ENCODE measurements at regions not wholly inside any gene's neighbourhood (a gene's known extent, or its start where the extent isn't known, plus 50 kb on each side); places are given as distances from the start of the nearest gene placed in this dataset.

DNA sequence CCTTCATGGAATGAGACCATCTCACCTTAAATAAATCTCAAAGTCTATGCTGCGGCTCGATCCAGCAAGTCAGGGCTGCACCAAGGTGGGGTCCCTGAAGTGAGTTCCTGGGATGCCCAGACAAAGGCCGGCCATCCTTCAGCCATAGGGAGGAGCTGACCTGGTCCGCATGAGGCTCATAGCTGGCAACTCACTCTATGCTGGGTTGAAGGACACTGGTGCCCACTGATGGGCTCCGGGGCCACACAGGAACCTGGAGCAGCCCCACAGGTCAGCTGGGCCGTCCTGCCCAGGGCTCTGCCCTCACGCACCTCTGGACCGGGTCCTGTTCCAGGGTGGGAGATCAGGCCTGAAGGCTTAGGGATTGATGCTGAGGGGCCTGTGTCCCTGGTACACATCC, 1339.3 kb downstream of the TBC1D22A start:
- TF ChIP-seq, protein P1, sequence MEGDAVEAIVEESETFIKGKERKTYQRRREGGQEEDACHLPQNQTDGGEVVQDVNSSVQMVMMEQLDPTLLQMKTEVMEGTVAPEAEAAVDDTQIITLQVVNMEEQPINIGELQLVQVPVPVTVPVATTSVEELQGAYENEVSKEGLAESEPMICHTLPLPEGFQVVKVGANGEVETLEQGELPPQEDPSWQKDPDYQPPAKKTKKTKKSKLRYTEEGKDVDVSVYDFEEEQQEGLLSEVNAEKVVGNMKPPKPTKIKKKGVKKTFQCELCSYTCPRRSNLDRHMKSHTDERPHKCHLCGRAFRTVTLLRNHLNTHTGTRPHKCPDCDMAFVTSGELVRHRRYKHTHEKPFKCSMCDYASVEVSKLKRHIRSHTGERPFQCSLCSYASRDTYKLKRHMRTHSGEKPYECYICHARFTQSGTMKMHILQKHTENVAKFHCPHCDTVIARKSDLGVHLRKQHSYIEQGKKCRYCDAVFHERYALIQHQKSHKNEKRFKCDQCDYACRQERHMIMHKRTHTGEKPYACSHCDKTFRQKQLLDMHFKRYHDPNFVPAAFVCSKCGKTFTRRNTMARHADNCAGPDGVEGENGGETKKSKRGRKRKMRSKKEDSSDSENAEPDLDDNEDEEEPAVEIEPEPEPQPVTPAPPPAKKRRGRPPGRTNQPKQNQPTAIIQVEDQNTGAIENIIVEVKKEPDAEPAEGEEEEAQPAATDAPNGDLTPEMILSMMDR (IDR thresholded peaks at IDR 0.05), result no peak
- TF ChIP-seq EP300 (IDR thresholded peaks at IDR 0.05), result no peak
